Activated CD8-positive, alpha-beta T cell treated with anti-CD3 and anti-CD28 coated beads for 36 hours (primary cell): ENCODE measurements at regions not wholly inside any gene's neighbourhood (a gene's known extent, or its start where the extent isn't known, plus 50 kb on each side); places are given as distances from the start of the nearest gene placed in this dataset.

Source experiments
- ATAC-seq: fragments of 200-7000 bp; cut with Tn5 transposase; one replicate; pipeline ENCODE4 v1.10.0; 2021; ENCODE audit warnings: mild to moderate bottlenecking, moderate library complexity
- CTCF ChIA-PET: fragments of 350-600 bp; sonication (Branson Sonifier 250); formaldehyde crosslinking; loops from one replicate; lab custom pipeline; 2021; ENCODE audit warnings: antibody characterized with exemption; lab: Charles Lee
- POLR2A ChIA-PET: fragments of 350-600 bp; sonication (Branson Sonifier 250); formaldehyde crosslinking; loops from one replicate; lab custom pipeline; 2021; ENCODE audit warnings: antibody characterized with exemption; lab: Charles Lee
- DNase-seq: peaks from one replicate; pipeline ENCODE4 v3.0.0-alpha.2; 2020
- H3K27ac Mint-ChIP-seq: one replicate; pipeline ENCODE4 v1.8.0; 2021; ENCODE audit warnings: mild to moderate bottlenecking, mixed read lengths
- H3K27me3 Mint-ChIP-seq: one replicate; pipeline ENCODE4 v1.8.0; 2021; ENCODE audit warnings: mixed read lengths
- H3K36me3 Mint-ChIP-seq: one replicate; pipeline ENCODE4 v1.8.0; 2021; ENCODE audit warnings: low read depth, mixed read lengths
- H3K4me1 Mint-ChIP-seq: one replicate; pipeline ENCODE4 v1.8.0; 2021; ENCODE audit warnings: low read depth, mixed read lengths
- H3K4me3 Mint-ChIP-seq: one replicate; pipeline ENCODE4 v1.8.0; 2021; ENCODE audit warnings: mild to moderate bottlenecking, moderate library complexity, mixed read lengths
- H3K9me3 Mint-ChIP-seq: one replicate; pipeline ENCODE4 v1.8.0; 2021; ENCODE audit warnings: mixed read lengths
- intact Hi-C: fragments of 100-400 bp; cut with micrococcal nuclease; formaldehyde crosslinking; loops from one replicate; pipeline ENCODE4 v1.10.0; 2022
- TF ChIP-seq, protein P1 (sequence below): fragments of 200-600 bp; IDR thresholded peaks from one replicate; pipeline ENCODE4 v1.8.0; 2022; ENCODE audit warnings: antibody characterized with exemption, mild to moderate bottlenecking

DNA sequence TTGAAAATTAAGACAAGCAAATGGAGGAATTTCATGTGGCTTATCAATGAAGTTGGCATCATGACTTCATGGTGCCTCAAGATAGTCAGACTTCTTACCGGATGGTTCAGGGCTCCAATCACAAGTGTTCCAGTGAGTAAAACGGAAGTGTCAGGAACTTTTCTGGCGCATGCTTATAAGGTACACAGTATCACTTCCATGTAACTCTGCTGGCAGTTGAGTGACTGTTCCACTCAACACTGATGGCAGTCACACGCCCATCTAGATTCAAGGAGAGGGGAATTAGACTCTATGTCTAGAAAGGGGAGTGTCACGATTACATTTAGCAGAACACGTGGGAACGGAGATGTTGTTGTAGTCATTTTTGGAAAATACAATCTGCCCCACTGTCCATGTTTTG is 114.3 kb downstream of the KCTD15 start:
- Mint-ChIP-seq H3K4me1 (no peaks in the 10 kb centered on the region), H3K9me3 (no peaks in the 10 kb centered on the region), H3K36me3 (no peaks in the 10 kb centered on the region), H3K27ac (no peak overlapping the region), H3K4me3 (no peak overlapping the region), H3K27me3 (peaks cover 22% of the 10 kb centered on the region)
- TF ChIP-seq, protein P1, sequence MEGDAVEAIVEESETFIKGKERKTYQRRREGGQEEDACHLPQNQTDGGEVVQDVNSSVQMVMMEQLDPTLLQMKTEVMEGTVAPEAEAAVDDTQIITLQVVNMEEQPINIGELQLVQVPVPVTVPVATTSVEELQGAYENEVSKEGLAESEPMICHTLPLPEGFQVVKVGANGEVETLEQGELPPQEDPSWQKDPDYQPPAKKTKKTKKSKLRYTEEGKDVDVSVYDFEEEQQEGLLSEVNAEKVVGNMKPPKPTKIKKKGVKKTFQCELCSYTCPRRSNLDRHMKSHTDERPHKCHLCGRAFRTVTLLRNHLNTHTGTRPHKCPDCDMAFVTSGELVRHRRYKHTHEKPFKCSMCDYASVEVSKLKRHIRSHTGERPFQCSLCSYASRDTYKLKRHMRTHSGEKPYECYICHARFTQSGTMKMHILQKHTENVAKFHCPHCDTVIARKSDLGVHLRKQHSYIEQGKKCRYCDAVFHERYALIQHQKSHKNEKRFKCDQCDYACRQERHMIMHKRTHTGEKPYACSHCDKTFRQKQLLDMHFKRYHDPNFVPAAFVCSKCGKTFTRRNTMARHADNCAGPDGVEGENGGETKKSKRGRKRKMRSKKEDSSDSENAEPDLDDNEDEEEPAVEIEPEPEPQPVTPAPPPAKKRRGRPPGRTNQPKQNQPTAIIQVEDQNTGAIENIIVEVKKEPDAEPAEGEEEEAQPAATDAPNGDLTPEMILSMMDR: no peak
- intact Hi-C loops: no loop called here
- no peak for DNase-seq
- ChIA-PET POLR2A (interaction anchor here (0.7 kb wide), 1 partner anchor 27 kb away, joined by 3 read pairs; no protein-coding TSS in a partner anchor), CTCF (no interaction called here)
- ATAC-seq: no peak

DNA sequence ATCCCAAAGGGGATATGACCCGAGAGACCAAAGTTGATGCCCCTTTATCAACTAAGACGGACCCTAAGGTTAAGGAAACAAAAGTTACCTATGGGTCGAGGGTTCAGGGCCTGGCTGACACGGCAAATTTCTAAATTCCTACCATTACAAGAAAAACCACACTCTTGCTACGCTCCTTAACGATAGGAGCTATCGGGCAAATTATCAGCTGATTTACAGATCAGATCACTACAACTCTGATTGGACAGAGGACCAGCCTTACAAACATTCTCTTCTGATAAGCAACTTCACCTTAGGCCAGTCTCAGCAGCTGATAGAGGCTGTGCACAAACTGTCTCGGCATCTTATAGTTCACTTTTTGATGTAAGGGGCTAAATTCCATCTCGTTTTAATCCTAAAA is 117.9 kb downstream of the KCTD15 start:
- Mint-ChIP-seq H3K27me3 (peaks cover 10% of the 10 kb centered on the region), H3K36me3 (no peaks in the 10 kb centered on the region), H3K9me3 (no peaks in the 10 kb centered on the region), H3K4me1 (no peaks in the 10 kb centered on the region), H3K4me3 (no peak overlapping the region), H3K27ac (no peak overlapping the region)
- TF ChIP-seq, protein P1: no peak
- ATAC-seq (no peak), DNase-seq (no peak)
- intact Hi-C loops: no loop called here
- CTCF ChIA-PET: no interaction called here
- POLR2A ChIA-PET: no interaction called here

DNA sequence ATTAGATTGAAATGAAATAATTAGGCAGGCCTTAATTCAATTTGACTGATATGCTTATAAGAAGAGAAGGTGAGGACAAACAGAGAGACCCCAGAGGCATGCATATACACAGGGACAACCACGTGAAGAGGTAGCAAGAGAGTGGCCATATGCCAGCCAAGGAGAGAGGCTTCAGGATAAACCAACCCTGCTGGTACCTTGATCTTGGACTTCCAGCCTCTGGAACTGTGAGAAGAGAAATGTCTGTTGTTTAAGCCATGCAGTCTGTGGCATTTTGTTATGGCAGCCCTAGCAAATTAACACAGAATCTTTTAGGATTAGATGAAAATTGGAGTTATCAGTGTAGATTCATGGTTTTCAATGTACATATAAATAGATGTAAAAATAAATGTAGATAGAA is 120.1 kb downstream of the KCTD15 start:
- H3K9me3 Mint-ChIP-seq: no peaks in the 10 kb centered on the region
- TF ChIP-seq, protein P1: no peak
- no peaks in the 10 kb centered on the region for H3K36me3 Mint-ChIP-seq
- H3K27ac Mint-ChIP-seq: no peak overlapping the region
- DNase-seq (no peak), ATAC-seq (no peak)
- POLR2A ChIA-PET: no interaction called here
- no peaks in the 10 kb centered on the region for H3K4me1 Mint-ChIP-seq
- CTCF ChIA-PET: no interaction called here
- no peak overlapping the region for H3K4me3 Mint-ChIP-seq
- intact Hi-C loops: no loop called here
- H3K27me3 Mint-ChIP-seq: peaks cover 10% of the 10 kb centered on the region

DNA sequence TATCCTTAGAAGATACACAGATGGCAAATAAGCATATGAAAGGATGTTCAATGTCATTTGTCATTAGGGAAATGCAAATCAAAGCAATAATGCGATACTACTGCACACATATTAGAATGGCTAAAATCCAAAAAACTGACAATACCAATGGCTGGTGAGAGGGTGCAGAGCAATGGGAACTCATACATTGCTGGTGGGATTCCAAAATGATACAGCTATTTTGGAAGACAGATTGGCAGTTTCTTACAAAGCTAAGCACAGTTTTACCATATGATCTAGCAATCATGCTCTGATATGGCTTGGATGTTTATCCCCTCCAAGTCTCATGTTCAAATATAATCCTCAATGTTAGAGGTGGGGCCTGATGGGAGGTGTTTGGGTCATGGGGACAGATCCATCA is 122.6 kb downstream of the KCTD15 start:
- POLR2A ChIA-PET: no interaction called here
- no peaks in the 10 kb centered on the region for H3K36me3 Mint-ChIP-seq
- no peak overlapping the region for H3K27ac Mint-ChIP-seq
- intact Hi-C loops: no loop called here
- CTCF ChIA-PET: no interaction called here
- peaks cover 2% of the 10 kb centered on the region for H3K9me3 Mint-ChIP-seq
- ATAC-seq (no peak), DNase-seq (no peak)
- H3K27me3 Mint-ChIP-seq: peaks cover 9% of the 10 kb centered on the region
- H3K4me3 Mint-ChIP-seq: no peak overlapping the region
- H3K4me1 Mint-ChIP-seq: no peaks in the 10 kb centered on the region
- TF ChIP-seq, protein P1: no peak

GRCh38 chr19:33921165-33921564 is 124.5 kb downstream of the KCTD15 start:
- DNase-seq: no peak
- intact Hi-C loops: no loop called here
- H3K36me3 Mint-ChIP-seq: no peaks in the 10 kb centered on the region
- no peak for ATAC-seq
- H3K4me3 Mint-ChIP-seq: no peak overlapping the region
- CTCF ChIA-PET: no interaction called here
- H3K27me3 Mint-ChIP-seq: peaks cover 8% of the 10 kb centered on the region
- no peaks in the 10 kb centered on the region for H3K4me1 Mint-ChIP-seq
- TF ChIP-seq, protein P1: no peak
- H3K9me3 Mint-ChIP-seq: peaks cover 2% of the 10 kb centered on the region
- H3K27ac Mint-ChIP-seq: no peak overlapping the region
- POLR2A ChIA-PET: no interaction called here
